ENCODE measurements at regions not wholly inside any gene's neighbourhood (a gene's known extent, or its start where the extent isn't known, plus 50 kb on each side); places are given as distances from the start of the nearest gene placed in this dataset.

DNA sequence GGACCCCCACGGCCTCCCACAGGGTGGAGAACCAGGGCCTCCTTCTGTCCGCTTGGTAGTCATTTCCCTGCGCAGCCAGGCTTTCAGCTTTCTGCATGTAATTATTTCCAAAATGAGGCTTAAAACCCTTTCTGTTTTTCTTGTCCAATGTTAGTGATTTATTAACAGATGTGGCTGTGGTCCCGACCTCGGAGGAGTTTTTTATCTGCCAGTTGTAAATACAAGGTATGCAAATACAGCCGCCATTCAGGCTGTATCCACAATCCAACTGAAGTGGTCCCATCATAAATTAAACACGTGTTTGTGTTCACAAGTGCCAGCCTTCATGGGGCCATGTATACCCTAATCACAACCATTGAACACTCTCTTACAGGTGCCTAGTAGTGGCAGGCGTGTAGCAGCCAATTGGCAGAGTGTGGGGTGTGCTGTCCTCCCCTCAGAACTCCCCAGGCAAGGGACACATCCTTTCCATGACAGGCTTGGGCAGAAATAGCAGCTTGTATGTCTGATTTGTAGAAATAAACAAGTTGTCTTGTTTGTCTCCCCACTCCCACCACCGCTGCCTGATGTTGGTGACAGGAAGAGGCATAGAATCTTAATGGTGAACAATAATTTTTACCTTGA, 251.3 kb upstream of the MKI67 start:
- TF ChIP-seq CTCF (IDR thresholded peaks at IDR 0.05; ENCODE audit: low read depth, low read length) = no peak
- no peak overlapping the region for H3K4me3 ChIP-seq (ENCODE audit: low read depth, low read length)
- peaks cover 64% of the 10 kb centered on the region for H3K9me3 ChIP-seq (ENCODE audit: control insufficient read depth, insufficient read depth, low read length)
- ChIA-PET CTCF (no interaction called here), POLR2A (no interaction called here)
- no peak overlapping the region for H3K27ac ChIP-seq (ENCODE audit: low read depth, low read length)
- H3K27me3 ChIP-seq (ENCODE audit: control insufficient read depth, insufficient read depth, low read length) = no peaks in the 10 kb centered on the region
- DNase-seq (ENCODE audit: low read depth, low spot score) = no peak

DNA sequence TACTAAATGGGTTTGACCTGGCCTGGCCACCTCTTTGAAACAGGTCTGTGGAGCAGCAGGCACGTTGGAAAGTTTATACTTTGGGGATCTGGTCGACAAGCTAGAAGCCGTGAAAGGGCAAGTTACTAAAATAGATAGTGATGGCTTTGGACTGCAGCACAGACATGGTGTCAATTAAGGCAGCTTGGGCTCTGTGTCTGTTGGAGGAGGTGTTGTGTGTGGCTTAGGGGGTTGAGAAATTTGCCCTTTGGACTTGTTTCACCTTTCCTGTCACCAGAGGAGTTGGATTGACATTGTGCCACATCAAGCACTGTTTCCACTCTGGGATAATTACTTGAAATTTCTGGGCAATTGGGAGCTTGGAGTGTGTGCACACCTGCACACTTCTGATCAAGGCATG, 251.8 kb upstream of the MKI67 start:
- H3K27me3 ChIP-seq (ENCODE audit: control insufficient read depth, insufficient read depth, low read length) = no peaks in the 10 kb centered on the region
- H3K4me3 ChIP-seq (ENCODE audit: low read depth, low read length) = no peak overlapping the region
- peaks cover 65% of the 10 kb centered on the region for H3K9me3 ChIP-seq (ENCODE audit: control insufficient read depth, insufficient read depth, low read length)
- POLR2A ChIA-PET = no interaction called here
- no peak for TF ChIP-seq CTCF (IDR thresholded peaks at IDR 0.05; ENCODE audit: low read depth, low read length)
- CTCF ChIA-PET = no interaction called here
- no peak for DNase-seq (ENCODE audit: low read depth, low spot score)
- H3K27ac ChIP-seq (ENCODE audit: low read depth, low read length) = no peak overlapping the region

DNA sequence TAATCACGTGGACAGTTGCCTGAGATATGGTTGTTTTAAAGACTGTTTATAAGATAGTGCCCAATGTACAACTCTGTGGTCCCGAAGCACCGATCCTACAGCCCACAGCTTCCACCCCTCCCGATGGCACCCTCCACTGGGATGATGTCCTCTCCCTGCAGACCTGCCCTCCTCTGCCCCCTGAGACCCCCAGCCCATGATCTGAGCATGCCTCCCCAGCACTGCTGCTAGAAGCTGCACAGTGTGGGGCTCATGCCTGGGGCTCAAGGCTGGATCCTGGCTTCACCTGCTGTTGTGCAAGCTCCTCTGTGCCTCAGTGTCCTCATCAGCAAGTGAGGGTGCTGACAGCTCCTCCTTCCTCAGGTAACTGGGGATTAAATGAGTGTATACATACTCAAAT, 254.7 kb upstream of the MKI67 start:
- Histone ChIP-seq H3K9me3 (ENCODE audit: control insufficient read depth, insufficient read depth, low read length) (peaks cover 52% of the 10 kb centered on the region), H3K4me3 (ENCODE audit: low read depth, low read length) (no peak overlapping the region), H3K27me3 (ENCODE audit: control insufficient read depth, insufficient read depth, low read length) (no peaks in the 10 kb centered on the region), H3K27ac (ENCODE audit: low read depth, low read length) (no peak overlapping the region)
- CTCF ChIA-PET = no interaction called here
- TF ChIP-seq CTCF (IDR thresholded peaks at IDR 0.05; ENCODE audit: low read depth, low read length) = no peak
- no peak for DNase-seq (ENCODE audit: low read depth, low spot score)
- POLR2A ChIA-PET = no interaction called here

DNA sequence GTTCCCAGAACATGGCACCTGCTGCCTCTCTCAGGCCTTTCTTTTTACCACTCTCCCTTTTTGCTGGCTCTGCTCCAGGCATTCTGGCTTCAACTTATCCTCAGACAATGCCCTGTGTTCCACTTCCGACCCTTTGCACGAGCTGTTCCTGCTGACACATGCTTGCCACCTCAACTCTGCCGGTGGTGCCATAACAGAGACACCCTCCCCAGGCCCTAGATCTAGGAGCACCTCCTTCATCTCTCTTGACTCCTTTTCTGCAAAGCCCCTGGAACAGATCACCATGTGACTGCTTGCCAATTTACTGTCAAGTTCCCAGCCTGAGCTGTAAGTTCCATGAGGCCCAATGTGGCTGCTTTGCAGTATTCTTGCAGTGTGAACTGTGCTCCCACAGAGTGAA, 256.0 kb upstream of the MKI67 start:
- POLR2A ChIA-PET = no interaction called here
- TF ChIP-seq CTCF (IDR thresholded peaks at IDR 0.05; ENCODE audit: low read depth, low read length) = no peak
- Histone ChIP-seq H3K4me3 (ENCODE audit: low read depth, low read length) (no peak overlapping the region), H3K27me3 (ENCODE audit: control insufficient read depth, insufficient read depth, low read length) (no peaks in the 10 kb centered on the region), H3K27ac (ENCODE audit: low read depth, low read length) (no peak overlapping the region), H3K9me3 (ENCODE audit: control insufficient read depth, insufficient read depth, low read length) (peaks cover 54% of the 10 kb centered on the region)
- DNase-seq (ENCODE audit: low read depth, low spot score) = no peak
- CTCF ChIA-PET = no interaction called here

DNA sequence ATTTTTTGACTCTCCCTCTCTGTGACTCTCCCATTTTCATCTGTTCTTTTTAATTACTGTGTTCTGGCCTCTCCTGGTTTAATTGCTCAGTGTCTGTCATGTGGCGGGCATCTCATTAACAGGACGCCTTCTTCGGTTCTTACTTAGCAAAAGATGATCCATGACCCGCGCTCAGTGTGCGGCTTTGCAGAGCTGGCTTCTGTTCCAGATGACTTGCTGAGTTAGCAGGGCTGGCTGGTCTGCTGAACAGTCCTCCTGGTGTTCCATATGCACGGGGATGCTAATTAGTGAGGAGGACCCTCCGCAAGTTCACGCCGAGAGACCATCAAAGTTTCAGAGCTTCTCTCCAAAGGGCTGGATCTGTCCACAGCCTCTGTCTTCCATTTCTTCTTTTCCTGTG, 258.6 kb upstream of the MKI67 start:
- DNase-seq (ENCODE audit: low read depth, low spot score) = no peak
- H3K9me3 ChIP-seq (ENCODE audit: control insufficient read depth, insufficient read depth, low read length) = peaks cover 54% of the 10 kb centered on the region
- ChIA-PET POLR2A (no interaction called here), CTCF (no interaction called here)
- no peak overlapping the region for H3K4me3 ChIP-seq (ENCODE audit: low read depth, low read length)
- H3K27me3 ChIP-seq (ENCODE audit: control insufficient read depth, insufficient read depth, low read length) = no peaks in the 10 kb centered on the region
- no peak for TF ChIP-seq CTCF (IDR thresholded peaks at IDR 0.05; ENCODE audit: low read depth, low read length)
- H3K27ac ChIP-seq (ENCODE audit: low read depth, low read length) = no peak overlapping the region
